ENCODE measurements at regions not wholly inside any gene's neighbourhood (a gene's known extent, or its start where the extent isn't known, plus 50 kb on each side); places are given as distances from the start of the nearest gene placed in this dataset.
A peak's percentile ranks its signal among the peaks of the same experiment; 100 is the strongest.
"Not testable (repeated sequence)": the region's sequence is repeated elsewhere in the genome, so short reads cannot be mapped to it uniquely, and the experiment has no call there.

- TF ChIP-seq POLR2A (IDR thresholded peaks at IDR 0.05; ENCODE audit: low read length) (no peak), GATA1 (IDR thresholded peaks at IDR 0.05; ENCODE audit: low read depth, low read length) (no peak)
- no peak for DNase-seq
Measured at GRCh38 chr2:121052521-121052920, 232.5 kb downstream of the TFCP2L1 start.

- no peak for DNase-seq
- TF ChIP-seq GATA1 (IDR thresholded peaks at IDR 0.05; ENCODE audit: low read depth, low read length) (no peak), POLR2A (IDR thresholded peaks at IDR 0.05; ENCODE audit: low read length) (no peak)
Measured at GRCh38 chr2:121055088-121055487, 229.9 kb downstream of the TFCP2L1 start.

- TF ChIP-seq POLR2A (IDR thresholded peaks at IDR 0.05; ENCODE audit: low read length) (no peak), GATA1 (IDR thresholded peaks at IDR 0.05; ENCODE audit: low read depth, low read length) (no peak)
- DNase-seq: no peak
Measured at GRCh38 chr2:121055501-121055900, 229.5 kb downstream of the TFCP2L1 start.

GRCh38 chr2:121058852-121059558 lies 226.0 kb downstream of the TFCP2L1 start:
- no peak for TF ChIP-seq GATA1 (IDR thresholded peaks at IDR 0.05; ENCODE audit: low read depth, low read length)
- TF ChIP-seq POLR2A (IDR thresholded peaks at IDR 0.05; ENCODE audit: low read length): no peak

GRCh38 chr2:121059651-121060649 lies 225.1 kb downstream of the TFCP2L1 start:
- TF ChIP-seq POLR2A (IDR thresholded peaks at IDR 0.05; ENCODE audit: low read length) (no peak), GATA1 (IDR thresholded peaks at IDR 0.05; ENCODE audit: low read depth, low read length) (no peak)
- DNase-seq: no peak

More at GRCh38 chr2:121058852-121059558, 226.0 kb downstream of the TFCP2L1 start:
- no peak for DNase-seq

- no peak for DNase-seq
- TF ChIP-seq POLR2A (IDR thresholded peaks at IDR 0.05; ENCODE audit: low read length) (no peak), GATA1 (IDR thresholded peaks at IDR 0.05; ENCODE audit: low read depth, low read length) (no peak)
Measured at GRCh38 chr2:121061633-121062032, 223.4 kb downstream of the TFCP2L1 start.

GRCh38 chr2:121063471-121063870 lies 221.5 kb downstream of the TFCP2L1 start:
- TF ChIP-seq POLR2A (IDR thresholded peaks at IDR 0.05; ENCODE audit: low read length) (no peak), GATA1 (IDR thresholded peaks at IDR 0.05; ENCODE audit: low read depth, low read length) (no peak)
- DNase-seq: no peak

- DNase-seq: no peak
- TF ChIP-seq POLR2A (IDR thresholded peaks at IDR 0.05; ENCODE audit: low read length) (no peak), GATA1 (IDR thresholded peaks at IDR 0.05; ENCODE audit: low read depth, low read length) (no peak)
Measured at GRCh38 chr2:121064186-121064585, 220.8 kb downstream of the TFCP2L1 start.

- DNase-seq: no peak
- TF ChIP-seq GATA1 (IDR thresholded peaks at IDR 0.05; ENCODE audit: low read depth, low read length) (no peak), POLR2A (IDR thresholded peaks at IDR 0.05; ENCODE audit: low read length) (no peak)
Measured at GRCh38 chr2:121065239-121065638, 219.8 kb downstream of the TFCP2L1 start.

GRCh38 chr2:121066526-121066925 lies 218.5 kb downstream of the TFCP2L1 start:
- no peak for TF ChIP-seq POLR2A (IDR thresholded peaks at IDR 0.05; ENCODE audit: low read length)
- no peak for DNase-seq

- TF ChIP-seq POLR2A (IDR thresholded peaks at IDR 0.05; ENCODE audit: low read length) (no peak), GATA1 (IDR thresholded peaks at IDR 0.05; ENCODE audit: low read depth, low read length) (no peak)
Measured at GRCh38 chr2:121068851-121069250, 216.2 kb downstream of the TFCP2L1 start.

GRCh38 chr2:121069434-121069969 lies 215.5 kb downstream of the TFCP2L1 start:
- TF ChIP-seq POLR2A (IDR thresholded peaks at IDR 0.05; ENCODE audit: low read length): no peak
- TF ChIP-seq GATA1 (IDR thresholded peaks at IDR 0.05; ENCODE audit: low read depth, low read length): no peak
- no peak for DNase-seq

More at GRCh38 chr2:121068851-121069250, 216.2 kb downstream of the TFCP2L1 start:
- no peak for DNase-seq

GRCh38 chr2:121070061-121070460 lies 214.9 kb downstream of the TFCP2L1 start:
- DNase-seq: not testable (repeated sequence)

- TF ChIP-seq POLR2A (IDR thresholded peaks at IDR 0.05; ENCODE audit: low read length) (no peak), GATA1 (IDR thresholded peaks at IDR 0.05; ENCODE audit: low read depth, low read length) (no peak)
- peak; percentile 26 to 61 for DNase-seq
Measured at GRCh38 chr2:121071034-121071504, 213.9 kb downstream of the TFCP2L1 start.

All from erythroblast (primary cell).